ENCODE measurements at regions not wholly inside any gene's neighbourhood (a gene's known extent, or its start where the extent isn't known, plus 50 kb on each side); places are given as distances from the start of the nearest gene placed in this dataset.

GRCh38 chr18:5678278-5678677, 134.5 kb upstream of the EPB41L3 start:
- TF ChIP-seq CTCF (IDR thresholded peaks at IDR 0.05; ENCODE audit: low read depth, low read length): no peak
- H3K4me3 ChIP-seq (replicated peaks in 1 of 2; ENCODE audit: low read depth in 2 of 2, low read length in 2 of 2): no peak overlapping the region
- DNase-seq (ENCODE audit: low read depth in 2 of 2): no peak

- no peak overlapping the region for H3K4me3 ChIP-seq (replicated peaks in 1 of 2; ENCODE audit: low read depth in 2 of 2, low read length in 2 of 2)
- DNase-seq (ENCODE audit: low read depth in 2 of 2): no peak
- TF ChIP-seq CTCF (IDR thresholded peaks at IDR 0.05; ENCODE audit: low read depth, low read length): no peak
Observed at GRCh38 chr18:5673616-5674015, 129.8 kb upstream of the EPB41L3 start.

GRCh38 chr18:5669585-5669984, 125.8 kb upstream of the EPB41L3 start:
- TF ChIP-seq CTCF (IDR thresholded peaks at IDR 0.05; ENCODE audit: low read depth, low read length): no peak
- DNase-seq (ENCODE audit: low read depth in 2 of 2): no peak
- H3K4me3 ChIP-seq (replicated peaks in 1 of 2; ENCODE audit: low read depth in 2 of 2, low read length in 2 of 2): no peak overlapping the region

- no peak for TF ChIP-seq CTCF (IDR thresholded peaks at IDR 0.05; ENCODE audit: low read depth, low read length)
- H3K4me3 ChIP-seq (replicated peaks in 1 of 2; ENCODE audit: low read depth in 2 of 2, low read length in 2 of 2): no peak overlapping the region
- DNase-seq (ENCODE audit: low read depth in 2 of 2): no peak
Observed at GRCh38 chr18:5668087-5668715, 124.4 kb upstream of the EPB41L3 start.

GRCh38 chr18:5667356-5667755, 123.6 kb upstream of the EPB41L3 start:
- TF ChIP-seq CTCF (IDR thresholded peaks at IDR 0.05; ENCODE audit: low read depth, low read length): no peak
- no peak overlapping the region for H3K4me3 ChIP-seq (replicated peaks in 1 of 2; ENCODE audit: low read depth in 2 of 2, low read length in 2 of 2)
- DNase-seq (ENCODE audit: low read depth in 2 of 2): no peak

- H3K4me3 ChIP-seq (replicated peaks in 1 of 2; ENCODE audit: low read depth in 2 of 2, low read length in 2 of 2): no peak overlapping the region
- no peak for TF ChIP-seq CTCF (IDR thresholded peaks at IDR 0.05; ENCODE audit: low read depth, low read length)
- DNase-seq (ENCODE audit: low read depth in 2 of 2): no peak
Observed at GRCh38 chr18:5662586-5663090, 118.8 kb upstream of the EPB41L3 start.

GRCh38 chr18:5661179-5661578, 117.4 kb upstream of the EPB41L3 start:
- no peak for TF ChIP-seq CTCF (IDR thresholded peaks at IDR 0.05; ENCODE audit: low read depth, low read length)
- DNase-seq (ENCODE audit: low read depth in 2 of 2): no peak
- no peak overlapping the region for H3K4me3 ChIP-seq (replicated peaks in 1 of 2; ENCODE audit: low read depth in 2 of 2, low read length in 2 of 2)

All from cardiac fibroblast (primary cell).